ENCODE measurements at regions not wholly inside any gene's neighbourhood (a gene's known extent, or its start where the extent isn't known, plus 50 kb on each side); places are given as distances from the start of the nearest gene placed in this dataset.
A peak's percentile ranks its signal among the peaks of the same experiment; 100 is the strongest.
"Not testable (repeated sequence)": the region's sequence is repeated elsewhere in the genome, so short reads cannot be mapped to it uniquely, and the experiment has no call there.

GRCh38 chr6:118714756-118715155 lies 63.4 kb upstream of the CEP85L start:
- no peaks in the 10 kb centered on the region for H3K27me3 Mint-ChIP-seq

GRCh38 chr6:118712969-118713368 lies 61.6 kb upstream of the CEP85L start:
- H3K9me3 Mint-ChIP-seq, result no peaks in the 10 kb centered on the region
- H3K4me3 Mint-ChIP-seq, result no peak overlapping the region
- H3K4me1 Mint-ChIP-seq (ENCODE audit: low read depth in 2 of 2), result peaks cover 35 to 37% of the 10 kb centered on the region in 2 donors
- DNase-seq (no peak), ATAC-seq (replicated peaks) (no peak)
- H3K27ac Mint-ChIP-seq, result no peak overlapping the region
- no peaks in the 10 kb centered on the region for H3K27me3 Mint-ChIP-seq
- H3K36me3 Mint-ChIP-seq (ENCODE audit: insufficient read depth), result peaks cover 14% of the 10 kb centered on the region

More at GRCh38 chr6:118714756-118715155, 63.4 kb upstream of the CEP85L start:
- ATAC-seq (replicated peaks) (no peak), DNase-seq (no peak)
- H3K36me3 Mint-ChIP-seq (ENCODE audit: insufficient read depth), result peaks cover 4% of the 10 kb centered on the region
- no peak overlapping the region for H3K4me3 Mint-ChIP-seq
- H3K9me3 Mint-ChIP-seq, result no peaks in the 10 kb centered on the region
- H3K4me1 Mint-ChIP-seq (ENCODE audit: low read depth in 2 of 2), result peaks cover 25 to 31% of the 10 kb centered on the region in 2 donors
- H3K27ac Mint-ChIP-seq, result no peak overlapping the region

GRCh38 chr6:118710616-118711015 lies 59.2 kb upstream of the CEP85L start:
- no peak for DNase-seq
- H3K36me3 Mint-ChIP-seq (ENCODE audit: insufficient read depth), result peaks cover 20% of the 10 kb centered on the region
- no peak overlapping the region for H3K27ac Mint-ChIP-seq
- peaks cover 49 to 59% of the 10 kb centered on the region in 2 donors for H3K4me1 Mint-ChIP-seq (ENCODE audit: low read depth in 2 of 2)
- no peaks in the 10 kb centered on the region for H3K9me3 Mint-ChIP-seq
- H3K27me3 Mint-ChIP-seq, result no peaks in the 10 kb centered on the region
- peak overlapping the region; percentile 98 to 99 for H3K4me3 Mint-ChIP-seq
- ATAC-seq (replicated peaks), result no peak

GRCh38 chr6:118709859-118710350 lies 58.5 kb upstream of the CEP85L start:
- H3K27ac Mint-ChIP-seq, result peak overlapping the region; percentile 90 to 97
- H3K27me3 Mint-ChIP-seq, result no peaks in the 10 kb centered on the region
- peaks cover 54 to 66% of the 10 kb centered on the region in 2 donors for H3K4me1 Mint-ChIP-seq (ENCODE audit: low read depth in 2 of 2)
- peak; percentile 95 for ATAC-seq (replicated peaks)
- H3K9me3 Mint-ChIP-seq, result no peaks in the 10 kb centered on the region
- DNase-seq, result peak; percentile 63 to 69 (median 65)
- H3K4me3 Mint-ChIP-seq, result peak overlapping the region; percentile 98 to 99
- H3K36me3 Mint-ChIP-seq (ENCODE audit: insufficient read depth), result peaks cover 20% of the 10 kb centered on the region

- peak overlapping the region; percentile 98 to 99 for H3K4me3 Mint-ChIP-seq
- no peaks in the 10 kb centered on the region for H3K27me3 Mint-ChIP-seq
- H3K4me1 Mint-ChIP-seq (ENCODE audit: low read depth in 2 of 2), result peaks cover 58 to 71% of the 10 kb centered on the region in 2 donors
- no peaks in the 10 kb centered on the region for H3K9me3 Mint-ChIP-seq
- no peak for ATAC-seq (replicated peaks)
- H3K36me3 Mint-ChIP-seq (ENCODE audit: insufficient read depth), result peaks cover 20% of the 10 kb centered on the region
- peak overlapping the region; percentile 90 to 97 for H3K27ac Mint-ChIP-seq
- DNase-seq, result no peak
Measured at GRCh38 chr6:118708744-118709143, 57.4 kb upstream of the CEP85L start.

- H3K27ac Mint-ChIP-seq, result peak overlapping the region; percentile 90 to 97
- ATAC-seq (replicated peaks) (no peak), DNase-seq (no peak)
- peaks cover 55 to 64% of the 10 kb centered on the region in 2 donors for H3K4me1 Mint-ChIP-seq (ENCODE audit: low read depth in 2 of 2)
- H3K27me3 Mint-ChIP-seq, result no peaks in the 10 kb centered on the region
- no peaks in the 10 kb centered on the region for H3K9me3 Mint-ChIP-seq
- peaks cover 20% of the 10 kb centered on the region for H3K36me3 Mint-ChIP-seq (ENCODE audit: insufficient read depth)
- H3K4me3 Mint-ChIP-seq, result peak overlapping the region; percentile 98 to 99
Measured at GRCh38 chr6:118708055-118708454, 56.7 kb upstream of the CEP85L start.

- H3K36me3 Mint-ChIP-seq (ENCODE audit: insufficient read depth), result peaks cover 20% of the 10 kb centered on the region
- H3K4me1 Mint-ChIP-seq (ENCODE audit: low read depth in 2 of 2), result peaks cover 50 to 56% of the 10 kb centered on the region in 2 donors
- DNase-seq (no peak), ATAC-seq (replicated peaks) (no peak)
- H3K9me3 Mint-ChIP-seq, result no peaks in the 10 kb centered on the region
- H3K4me3 Mint-ChIP-seq, result peak overlapping the region; percentile 98 to 99
- no peaks in the 10 kb centered on the region for H3K27me3 Mint-ChIP-seq
- peak overlapping the region; percentile 84 to 90 for H3K27ac Mint-ChIP-seq
Measured at GRCh38 chr6:118706702-118707101, 55.3 kb upstream of the CEP85L start.

- H3K27ac Mint-ChIP-seq, result peak overlapping the region; percentile 84 to 90
- H3K9me3 Mint-ChIP-seq, result no peaks in the 10 kb centered on the region
- DNase-seq (peak in 1 of 3 experiments; percentile 6), ATAC-seq (replicated peaks) (peak; percentile 2)
- H3K4me3 Mint-ChIP-seq, result peak overlapping the region; percentile 98 to 99
- peaks cover 20% of the 10 kb centered on the region for H3K36me3 Mint-ChIP-seq (ENCODE audit: insufficient read depth)
- H3K4me1 Mint-ChIP-seq (ENCODE audit: low read depth in 2 of 2), result peaks cover 47 to 52% of the 10 kb centered on the region in 2 donors
- H3K27me3 Mint-ChIP-seq, result no peaks in the 10 kb centered on the region
Measured at GRCh38 chr6:118705544-118706491, 54.4 kb upstream of the CEP85L start.

- Mint-ChIP-seq H3K4me1 (ENCODE audit: low read depth in 2 of 2) (peaks cover 46 to 52% of the 10 kb centered on the region in 2 donors), H3K4me3 (peak overlapping the region; percentile 98 to 99), H3K27me3 (no peaks in the 10 kb centered on the region), H3K27ac (peak overlapping the region; percentile 71 to 90), H3K9me3 (no peaks in the 10 kb centered on the region), H3K36me3 (ENCODE audit: insufficient read depth) (peaks cover 18% of the 10 kb centered on the region)
- ATAC-seq (replicated peaks), result no peak
- DNase-seq, result no peak
Measured at GRCh38 chr6:118704915-118705314, 53.5 kb upstream of the CEP85L start.

GRCh38 chr6:118701260-118701659 lies 49.9 kb upstream of the CEP85L start:
- H3K9me3 Mint-ChIP-seq; H3K27me3 Mint-ChIP-seq; ATAC-seq (replicated peaks); DNase-seq; H3K36me3 Mint-ChIP-seq (ENCODE audit: insufficient read depth); H3K4me3 Mint-ChIP-seq: not testable (repeated sequence)
- H3K4me1 Mint-ChIP-seq (ENCODE audit: low read depth in 2 of 2), result peaks cover 36 to 46% of the 10 kb centered on the region in 2 donors
- H3K27ac Mint-ChIP-seq, result peak overlapping the region in 1 of 2 donors; percentile 17

All from effector memory CD8-positive, alpha-beta T cell (primary cell).